HG02943 (cell line): ENCODE measurements at regions not wholly inside any gene's neighbourhood (a gene's known extent, or its start where the extent isn't known, plus 50 kb on each side); places are given as distances from the start of the nearest gene placed in this dataset.
"Not testable (repeated sequence)": the region's sequence is repeated elsewhere in the genome, so short reads cannot be mapped to it uniquely, and the experiment has no call there.

Experiments
- ATAC-seq: cut with Tn5 transposase; IDR thresholded peaks from one replicate; pipeline ENCODE4 v1.9.1; 2021; ENCODE audit warnings: mild to moderate bottlenecking, low read depth, moderate library complexity; ENCODE audit not compliant: unreplicated experiment

- ATAC-seq, result no peak
Observed at GRCh38 chr10:124174673-124175645, 81.6 kb upstream of the CHST15 start.

DNA sequence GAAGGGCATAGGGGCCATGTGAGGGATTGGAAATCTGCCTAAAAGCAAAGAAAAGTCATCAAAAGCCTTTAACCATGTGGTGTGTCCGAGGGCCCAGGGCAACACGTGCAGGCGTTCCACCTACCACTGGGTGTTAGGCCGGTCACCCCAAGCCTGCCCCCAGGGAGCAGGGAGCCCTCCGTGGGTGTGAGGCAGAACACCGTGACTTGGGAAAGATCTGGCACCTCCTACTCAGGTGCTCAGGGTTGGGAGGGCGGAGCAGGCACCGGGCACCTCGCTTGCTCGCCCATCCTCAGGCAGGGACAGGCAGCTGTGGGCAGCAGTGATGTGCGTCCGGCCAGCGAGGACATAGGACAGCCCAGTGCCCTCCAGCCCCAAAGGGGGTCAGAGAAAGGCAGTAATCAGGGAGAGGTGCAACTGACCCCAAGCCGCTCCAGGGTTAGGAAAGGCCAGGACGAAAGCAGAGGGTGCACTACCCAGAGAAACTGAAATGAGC lies 80.7 kb upstream of the CHST15 start:
- no peak for ATAC-seq

DNA sequence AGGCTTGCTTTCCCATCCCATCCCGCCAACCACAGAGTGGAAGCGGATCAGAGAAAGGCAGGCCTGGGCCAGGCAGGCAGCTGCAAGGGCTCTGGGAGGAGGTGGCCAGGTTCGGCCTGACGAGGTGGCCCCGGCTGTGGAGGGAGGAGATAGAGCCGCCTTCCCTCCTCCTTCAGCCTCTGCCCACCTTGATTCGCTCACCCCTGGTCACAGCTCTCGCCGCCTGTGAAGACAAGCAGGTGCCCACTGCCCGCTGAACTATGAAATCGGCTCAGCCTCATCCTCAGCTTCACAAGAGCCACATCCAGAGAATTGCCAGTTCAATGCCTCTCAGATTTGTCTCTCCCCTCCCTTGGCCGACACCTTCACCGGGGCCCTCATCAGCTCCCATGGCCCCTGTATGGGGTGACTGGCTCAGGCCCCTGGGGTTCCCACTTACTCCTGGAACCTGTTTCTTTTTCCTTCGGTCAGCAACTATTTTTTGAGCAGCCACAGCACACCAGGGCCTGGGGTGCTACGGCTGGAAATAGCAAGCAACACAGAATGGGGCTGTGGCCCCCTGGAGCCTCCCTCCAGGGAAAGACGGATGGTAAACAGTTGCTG lies 80.0 kb upstream of the CHST15 start:
- no peak for ATAC-seq

- ATAC-seq, result no peak
Observed at GRCh38 chr10:124172181-124172916, 79.0 kb upstream of the CHST15 start.

- ATAC-seq, result no peak
Observed at GRCh38 chr10:124171561-124171960, 78.2 kb upstream of the CHST15 start.

GRCh38 chr10:124170631-124171030 lies 77.2 kb upstream of the CHST15 start:
- no peak for ATAC-seq

- ATAC-seq, result no peak
Observed at GRCh38 chr10:124168991-124169802, 75.8 kb upstream of the CHST15 start.

- ATAC-seq, result no peak
Observed at GRCh38 chr10:124168581-124168980, 75.2 kb upstream of the CHST15 start.

DNA sequence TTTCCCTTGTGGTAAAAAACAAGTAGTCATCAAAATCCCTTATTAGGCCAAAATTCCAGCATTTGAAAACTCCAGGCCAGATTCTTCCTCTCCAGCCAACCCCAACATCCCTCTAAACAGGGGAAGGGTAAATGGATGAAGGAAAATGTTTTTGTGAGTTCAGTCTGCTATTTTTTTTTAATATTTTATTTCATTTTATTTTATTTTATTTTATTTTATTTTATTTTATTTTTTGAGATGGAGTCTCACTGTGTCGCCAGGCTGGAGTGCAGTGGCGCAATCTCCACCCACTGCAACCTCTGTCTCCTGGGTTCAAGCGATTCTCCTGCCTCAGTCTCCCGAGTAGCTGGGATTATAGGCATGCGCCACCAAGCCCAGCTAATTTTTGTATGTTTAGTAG lies 74.5 kb upstream of the CHST15 start:
- not testable (repeated sequence) for ATAC-seq

DNA sequence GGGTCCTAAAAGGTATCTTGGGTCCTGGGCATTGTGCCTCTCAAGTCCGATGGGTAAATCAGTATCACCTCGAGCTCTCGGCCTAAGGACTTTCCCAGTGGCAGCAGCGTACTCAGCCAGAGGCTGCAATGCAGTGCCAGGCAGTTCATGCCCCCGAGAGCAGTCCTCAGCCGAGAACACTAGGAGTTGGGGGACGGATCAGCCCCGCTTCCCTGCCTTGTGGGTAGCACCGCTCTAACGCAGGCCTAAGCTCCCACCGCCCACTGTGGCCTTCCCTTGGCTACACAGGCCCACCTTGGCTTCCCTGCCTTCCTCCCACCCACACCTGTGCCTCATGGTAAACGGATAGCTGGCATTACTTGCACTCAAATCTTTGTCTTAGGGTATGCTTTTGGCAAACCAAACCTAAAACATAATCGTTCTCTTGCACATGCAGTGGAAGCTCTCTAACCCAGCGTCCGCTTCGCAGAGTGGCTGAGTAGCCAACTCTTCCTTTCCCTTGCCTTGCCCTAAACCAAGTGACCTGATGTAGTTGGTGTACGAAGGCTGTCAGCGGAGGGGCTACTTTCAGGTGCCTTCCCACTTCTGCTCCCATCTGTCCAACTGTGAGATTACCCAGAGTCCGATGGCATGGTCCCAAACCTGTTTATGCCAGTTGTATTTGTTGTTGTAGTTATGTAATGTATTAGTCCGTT lies 73.2 kb upstream of the CHST15 start:
- no peak for ATAC-seq

GRCh38 chr10:124165827-124166226 lies 72.4 kb upstream of the CHST15 start:
- ATAC-seq, result no peak

DNA sequence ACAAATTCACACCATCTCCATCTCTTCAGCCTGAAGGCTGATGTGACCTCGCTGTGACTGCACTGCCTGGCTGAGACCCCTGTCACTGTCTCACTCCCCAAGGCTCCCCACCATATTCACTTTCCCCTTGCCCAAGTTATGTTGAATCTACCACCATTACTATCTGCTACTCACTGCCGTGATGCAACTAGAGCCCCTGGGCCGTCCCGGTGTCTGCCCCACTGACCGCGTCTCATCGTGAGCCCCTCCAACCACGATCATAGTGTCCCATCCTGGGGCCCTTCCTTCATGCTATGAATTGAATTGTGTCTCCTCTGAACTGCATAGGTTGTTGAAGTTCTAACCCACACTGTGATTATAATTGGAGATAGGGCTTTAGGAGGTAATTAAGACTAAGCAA lies 71.9 kb upstream of the CHST15 start:
- no peak for ATAC-seq

DNA sequence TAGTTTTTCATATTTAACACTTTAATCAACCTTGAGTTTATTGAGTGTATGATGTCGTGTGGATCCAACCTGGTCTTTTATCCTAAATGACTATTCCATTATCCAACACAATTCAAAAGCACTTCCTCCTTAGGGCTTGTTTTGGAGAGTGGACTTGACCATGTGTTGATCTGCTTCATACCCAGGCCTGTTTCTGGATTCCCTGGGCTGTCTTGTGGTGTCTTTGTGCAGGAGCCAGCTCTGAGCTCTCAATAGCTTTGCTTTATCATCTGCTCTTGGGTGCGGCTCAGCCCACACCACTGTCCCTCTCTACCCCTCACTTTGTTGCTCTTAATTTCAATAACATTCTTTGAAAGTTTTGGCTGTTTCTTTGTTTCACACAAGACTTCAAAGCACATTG lies 70.9 kb upstream of the CHST15 start:
- ATAC-seq, result no peak

GRCh38 chr10:124162774-124163354 lies 69.5 kb upstream of the CHST15 start:
- no peak for ATAC-seq

DNA sequence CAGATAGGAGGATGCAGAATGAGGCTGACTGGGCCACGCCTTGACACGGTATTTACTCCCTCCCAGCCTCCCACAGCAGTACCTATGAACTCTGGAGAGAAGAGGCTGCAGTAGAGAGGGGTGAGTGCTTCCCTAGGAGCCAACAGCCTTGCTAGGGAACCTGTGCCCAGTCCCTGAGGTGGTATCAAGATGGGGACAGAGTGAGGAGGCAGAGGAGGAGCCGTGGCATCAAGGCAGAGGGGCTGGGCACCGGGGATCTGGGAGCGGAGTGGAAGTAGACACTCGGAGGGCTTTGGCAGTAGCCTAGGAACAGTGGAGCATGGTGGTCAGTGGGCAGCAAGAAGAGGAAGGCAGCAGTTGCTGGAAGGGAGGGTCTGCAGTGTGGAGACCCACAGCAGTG lies 68.7 kb upstream of the CHST15 start:
- ATAC-seq, result no peak

DNA sequence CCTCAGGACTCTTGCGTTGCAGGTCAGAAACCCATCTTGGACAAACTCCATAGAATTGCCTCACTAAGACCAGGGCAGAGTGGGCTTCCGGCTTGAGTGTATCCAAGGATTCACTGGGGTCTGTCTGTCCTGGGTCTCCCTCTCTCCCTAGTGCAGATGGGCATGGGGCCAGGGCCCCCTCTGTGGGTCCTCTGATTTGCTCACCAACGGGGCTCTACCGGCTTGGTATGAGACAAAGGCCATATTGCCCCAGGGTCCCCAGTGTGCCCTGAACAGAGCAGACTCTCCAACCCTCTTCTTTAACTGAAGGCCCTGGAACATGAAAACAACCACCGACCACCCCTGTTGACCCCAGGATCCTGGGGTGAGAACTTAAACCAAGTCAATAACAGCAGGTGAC lies 68.2 kb upstream of the CHST15 start:
- ATAC-seq, result no peak

- no peak for ATAC-seq
Observed at GRCh38 chr10:124160943-124161582, 67.7 kb upstream of the CHST15 start.

- ATAC-seq, result no peak
Observed at GRCh38 chr10:124160176-124160575, 66.8 kb upstream of the CHST15 start.

DNA sequence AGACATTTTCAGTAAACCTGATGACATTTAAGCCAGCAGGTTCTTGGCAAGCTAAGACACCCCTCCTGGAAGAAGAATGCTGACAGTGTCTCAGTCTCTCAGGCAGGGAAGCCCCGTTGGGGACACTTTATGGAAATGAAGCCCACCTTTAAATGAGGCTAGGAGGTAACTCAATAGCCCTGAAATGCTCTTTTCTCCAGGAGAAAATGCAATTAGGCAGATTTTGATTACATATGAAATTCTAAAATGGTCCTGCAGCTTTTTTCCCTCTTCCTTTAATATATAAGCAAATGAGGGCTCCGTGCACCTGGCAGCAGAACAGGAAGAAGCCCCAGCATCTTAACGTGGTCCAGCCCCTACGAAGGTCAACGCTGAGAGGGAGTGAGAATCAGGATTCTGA lies 65.8 kb upstream of the CHST15 start:
- ATAC-seq, result no peak
